ENCODE measurements at regions not wholly inside any gene's neighbourhood (a gene's known extent, or its start where the extent isn't known, plus 50 kb on each side); places are given as distances from the start of the nearest gene placed in this dataset.
A peak's percentile ranks its signal among the peaks of the same experiment; 100 is the strongest.

DNA sequence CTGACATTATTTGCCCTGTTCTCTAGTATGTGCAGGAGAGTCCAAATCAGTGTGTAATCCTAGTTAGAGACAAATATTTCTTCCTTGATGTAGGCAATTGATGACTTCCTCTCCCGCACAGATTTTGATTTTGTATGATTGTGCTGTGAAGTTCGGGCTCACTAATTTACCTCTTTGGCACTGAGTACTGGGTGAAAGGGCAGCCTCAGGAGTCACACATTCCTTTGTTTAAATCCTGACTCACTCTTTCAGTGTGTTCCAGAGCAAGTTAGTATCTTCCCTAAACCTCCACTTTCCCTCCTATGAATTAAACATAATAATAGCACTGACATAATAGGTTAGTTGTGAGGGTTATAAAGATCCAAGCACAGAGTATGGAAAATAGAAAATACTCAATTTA, 269.7 kb downstream of the ISL1 start:
- Mint-ChIP-seq H3K4me1 (peaks cover 9% of the 10 kb centered on the region; the same call in 2 of the 3 replicates), H3K27ac (peak overlapping the region; percentile 65), H3K4me3 (no peak overlapping the region), H3K27me3 (ENCODE audit: insufficient read depth, low read depth, poor library complexity) (no peaks in the 10 kb centered on the region), H3K9me3 (no peaks in the 10 kb centered on the region), H3K36me3 (ENCODE audit: low read depth) (no peaks in the 10 kb centered on the region)
- Histone ChIP-seq H4K20me1 (replicated peaks; ENCODE audit: insufficient read depth) (no peaks in the 10 kb centered on the region), H3K9me2 (ENCODE audit: insufficient read depth) (no peaks in the 10 kb centered on the region), H3K27me3 (ENCODE audit: insufficient read depth) (no peaks in the 10 kb centered on the region), H3K4me1 (ENCODE audit: insufficient read depth) (no peaks in the 10 kb centered on the region), H2AFZ (no peak overlapping the region), H3K27ac (ENCODE audit: low read depth) (no peak overlapping the region), H3K79me2 (replicated peaks; ENCODE audit: insufficient read depth) (no peaks in the 10 kb centered on the region), H3K36me3 (ENCODE audit: insufficient read depth) (no peaks in the 10 kb centered on the region), H3K4me2 (no peak overlapping the region), H3F3A (replicated peaks; ENCODE audit: low read depth) (no peaks in the 10 kb centered on the region), H3K4me3 (no peak overlapping the region)
- DNase-seq (ENCODE audit: low spot score) (no peak), ATAC-seq (peak; percentile 50; the same call in 2 of the 3 replicates)
- no peak for TF ChIP-seq CREB1 (CRISPR knock-in tag; IDR thresholded peaks at IDR 0.05; ENCODE audit: low read depth)
- TF ChIP-seq STAT1 (IDR thresholded peaks at IDR 0.05; ENCODE audit: unreplicated experiment): no peak

DNA sequence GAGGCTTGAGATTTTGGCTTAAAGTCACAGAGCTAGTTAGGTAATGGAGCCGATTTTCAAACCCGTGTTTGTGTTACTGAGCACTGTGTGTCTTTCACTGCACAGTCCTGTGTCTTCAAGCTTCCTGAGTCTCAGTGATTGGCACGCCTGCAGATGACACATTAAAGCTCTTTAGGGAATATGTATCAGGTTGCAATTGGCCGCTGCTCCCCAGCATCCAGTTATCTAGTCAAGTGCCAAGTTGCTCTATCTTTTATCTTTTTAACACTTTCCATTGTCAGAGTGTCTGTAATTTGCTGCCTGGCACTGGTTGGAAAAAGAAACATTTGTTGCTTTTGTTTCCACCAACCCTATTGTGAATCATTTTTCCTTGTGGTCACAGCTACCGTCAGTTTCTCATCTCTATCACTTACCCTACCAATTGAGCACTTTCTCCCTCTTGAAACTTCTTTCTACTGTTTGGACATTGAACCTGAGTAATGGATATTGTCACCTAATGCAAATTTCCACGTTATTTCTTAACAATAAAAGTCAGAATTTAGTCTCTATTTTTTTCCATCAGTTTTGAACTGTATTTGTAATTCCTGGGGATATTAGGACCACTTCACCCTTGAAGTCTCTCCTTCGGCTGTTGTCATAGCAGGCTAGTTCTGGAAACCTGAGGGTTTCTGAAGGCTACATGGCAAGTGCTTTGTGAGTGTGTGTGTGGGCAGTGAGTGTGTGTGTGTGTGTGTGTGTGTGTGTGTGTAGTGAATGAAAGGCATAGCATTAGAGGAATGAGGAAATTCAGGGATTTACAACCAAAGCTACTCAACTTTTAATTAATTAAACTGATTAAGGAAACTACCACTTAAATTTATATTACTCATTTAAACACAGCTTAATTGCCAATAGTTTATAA, 274.3 kb downstream of the ISL1 start:
- H3K9me3 Mint-ChIP-seq: no peaks in the 10 kb centered on the region
- no peaks in the 10 kb centered on the region for H3K4me1 ChIP-seq (ENCODE audit: insufficient read depth)

More for the DNA sequence above, 274.3 kb downstream of the ISL1 start:
- no peak for ATAC-seq
- no peak overlapping the region for H3K27ac Mint-ChIP-seq
- Histone ChIP-seq H3F3A (replicated peaks; ENCODE audit: low read depth) (no peaks in the 10 kb centered on the region), H3K27ac (ENCODE audit: low read depth) (no peak overlapping the region), H3K4me2 (no peak overlapping the region), H3K9me2 (ENCODE audit: insufficient read depth) (no peaks in the 10 kb centered on the region), H3K36me3 (ENCODE audit: insufficient read depth) (no peaks in the 10 kb centered on the region), H3K79me2 (replicated peaks; ENCODE audit: insufficient read depth) (no peaks in the 10 kb centered on the region), H4K20me1 (replicated peaks; ENCODE audit: insufficient read depth) (no peaks in the 10 kb centered on the region), H3K4me3 (no peak overlapping the region), H2AFZ (no peak overlapping the region; the same call in 1 of the 2 replicates), H3K27me3 (ENCODE audit: insufficient read depth) (no peaks in the 10 kb centered on the region)
- H3K4me1 Mint-ChIP-seq: peaks cover 9% of the 10 kb centered on the region; the same call in 2 of the 3 replicates
- H3K27me3 Mint-ChIP-seq (ENCODE audit: insufficient read depth, low read depth, poor library complexity): no peaks in the 10 kb centered on the region
- no peaks in the 10 kb centered on the region for H3K36me3 Mint-ChIP-seq (ENCODE audit: low read depth)
- H3K4me3 Mint-ChIP-seq: no peak overlapping the region; the same call in 2 of the 3 replicates
- DNase-seq (ENCODE audit: low spot score): no peak
- TF ChIP-seq, protein P1, sequence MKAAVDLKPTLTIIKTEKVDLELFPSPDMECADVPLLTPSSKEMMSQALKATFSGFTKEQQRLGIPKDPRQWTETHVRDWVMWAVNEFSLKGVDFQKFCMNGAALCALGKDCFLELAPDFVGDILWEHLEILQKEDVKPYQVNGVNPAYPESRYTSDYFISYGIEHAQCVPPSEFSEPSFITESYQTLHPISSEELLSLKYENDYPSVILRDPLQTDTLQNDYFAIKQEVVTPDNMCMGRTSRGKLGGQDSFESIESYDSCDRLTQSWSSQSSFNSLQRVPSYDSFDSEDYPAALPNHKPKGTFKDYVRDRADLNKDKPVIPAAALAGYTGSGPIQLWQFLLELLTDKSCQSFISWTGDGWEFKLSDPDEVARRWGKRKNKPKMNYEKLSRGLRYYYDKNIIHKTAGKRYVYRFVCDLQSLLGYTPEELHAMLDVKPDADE (IDR thresholded peaks at IDR 0.05): no peak
- no peak for TF ChIP-seq ZNF331 (CRISPR knock-in tag; IDR thresholded peaks at IDR 0.05; ENCODE audit: low read depth)
- TF ChIP-seq POLR2AphosphoS5 (IDR thresholded peaks at IDR 0.05; ENCODE audit: low read depth): no peak
- TF ChIP-seq NANOG (IDR thresholded peaks at IDR 0.05; ENCODE audit: borderline replicate concordance): no peak
- TF ChIP-seq EZH2 (IDR thresholded peaks at IDR 0.05; ENCODE audit: low read depth, unreplicated experiment): no peak
- TF ChIP-seq, protein P2, sequence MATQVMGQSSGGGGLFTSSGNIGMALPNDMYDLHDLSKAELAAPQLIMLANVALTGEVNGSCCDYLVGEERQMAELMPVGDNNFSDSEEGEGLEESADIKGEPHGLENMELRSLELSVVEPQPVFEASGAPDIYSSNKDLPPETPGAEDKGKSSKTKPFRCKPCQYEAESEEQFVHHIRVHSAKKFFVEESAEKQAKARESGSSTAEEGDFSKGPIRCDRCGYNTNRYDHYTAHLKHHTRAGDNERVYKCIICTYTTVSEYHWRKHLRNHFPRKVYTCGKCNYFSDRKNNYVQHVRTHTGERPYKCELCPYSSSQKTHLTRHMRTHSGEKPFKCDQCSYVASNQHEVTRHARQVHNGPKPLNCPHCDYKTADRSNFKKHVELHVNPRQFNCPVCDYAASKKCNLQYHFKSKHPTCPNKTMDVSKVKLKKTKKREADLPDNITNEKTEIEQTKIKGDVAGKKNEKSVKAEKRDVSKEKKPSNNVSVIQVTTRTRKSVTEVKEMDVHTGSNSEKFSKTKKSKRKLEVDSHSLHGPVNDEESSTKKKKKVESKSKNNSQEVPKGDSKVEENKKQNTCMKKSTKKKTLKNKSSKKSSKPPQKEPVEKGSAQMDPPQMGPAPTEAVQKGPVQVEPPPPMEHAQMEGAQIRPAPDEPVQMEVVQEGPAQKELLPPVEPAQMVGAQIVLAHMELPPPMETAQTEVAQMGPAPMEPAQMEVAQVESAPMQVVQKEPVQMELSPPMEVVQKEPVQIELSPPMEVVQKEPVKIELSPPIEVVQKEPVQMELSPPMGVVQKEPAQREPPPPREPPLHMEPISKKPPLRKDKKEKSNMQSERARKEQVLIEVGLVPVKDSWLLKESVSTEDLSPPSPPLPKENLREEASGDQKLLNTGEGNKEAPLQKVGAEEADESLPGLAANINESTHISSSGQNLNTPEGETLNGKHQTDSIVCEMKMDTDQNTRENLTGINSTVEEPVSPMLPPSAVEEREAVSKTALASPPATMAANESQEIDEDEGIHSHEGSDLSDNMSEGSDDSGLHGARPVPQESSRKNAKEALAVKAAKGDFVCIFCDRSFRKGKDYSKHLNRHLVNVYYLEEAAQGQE (IDR thresholded peaks at IDR 0.05; ENCODE audit: unreplicated experiment): no peak
- no peak for TF ChIP-seq CREB1 (CRISPR knock-in tag; IDR thresholded peaks at IDR 0.05; ENCODE audit: low read depth)
- TF ChIP-seq, protein P3, sequence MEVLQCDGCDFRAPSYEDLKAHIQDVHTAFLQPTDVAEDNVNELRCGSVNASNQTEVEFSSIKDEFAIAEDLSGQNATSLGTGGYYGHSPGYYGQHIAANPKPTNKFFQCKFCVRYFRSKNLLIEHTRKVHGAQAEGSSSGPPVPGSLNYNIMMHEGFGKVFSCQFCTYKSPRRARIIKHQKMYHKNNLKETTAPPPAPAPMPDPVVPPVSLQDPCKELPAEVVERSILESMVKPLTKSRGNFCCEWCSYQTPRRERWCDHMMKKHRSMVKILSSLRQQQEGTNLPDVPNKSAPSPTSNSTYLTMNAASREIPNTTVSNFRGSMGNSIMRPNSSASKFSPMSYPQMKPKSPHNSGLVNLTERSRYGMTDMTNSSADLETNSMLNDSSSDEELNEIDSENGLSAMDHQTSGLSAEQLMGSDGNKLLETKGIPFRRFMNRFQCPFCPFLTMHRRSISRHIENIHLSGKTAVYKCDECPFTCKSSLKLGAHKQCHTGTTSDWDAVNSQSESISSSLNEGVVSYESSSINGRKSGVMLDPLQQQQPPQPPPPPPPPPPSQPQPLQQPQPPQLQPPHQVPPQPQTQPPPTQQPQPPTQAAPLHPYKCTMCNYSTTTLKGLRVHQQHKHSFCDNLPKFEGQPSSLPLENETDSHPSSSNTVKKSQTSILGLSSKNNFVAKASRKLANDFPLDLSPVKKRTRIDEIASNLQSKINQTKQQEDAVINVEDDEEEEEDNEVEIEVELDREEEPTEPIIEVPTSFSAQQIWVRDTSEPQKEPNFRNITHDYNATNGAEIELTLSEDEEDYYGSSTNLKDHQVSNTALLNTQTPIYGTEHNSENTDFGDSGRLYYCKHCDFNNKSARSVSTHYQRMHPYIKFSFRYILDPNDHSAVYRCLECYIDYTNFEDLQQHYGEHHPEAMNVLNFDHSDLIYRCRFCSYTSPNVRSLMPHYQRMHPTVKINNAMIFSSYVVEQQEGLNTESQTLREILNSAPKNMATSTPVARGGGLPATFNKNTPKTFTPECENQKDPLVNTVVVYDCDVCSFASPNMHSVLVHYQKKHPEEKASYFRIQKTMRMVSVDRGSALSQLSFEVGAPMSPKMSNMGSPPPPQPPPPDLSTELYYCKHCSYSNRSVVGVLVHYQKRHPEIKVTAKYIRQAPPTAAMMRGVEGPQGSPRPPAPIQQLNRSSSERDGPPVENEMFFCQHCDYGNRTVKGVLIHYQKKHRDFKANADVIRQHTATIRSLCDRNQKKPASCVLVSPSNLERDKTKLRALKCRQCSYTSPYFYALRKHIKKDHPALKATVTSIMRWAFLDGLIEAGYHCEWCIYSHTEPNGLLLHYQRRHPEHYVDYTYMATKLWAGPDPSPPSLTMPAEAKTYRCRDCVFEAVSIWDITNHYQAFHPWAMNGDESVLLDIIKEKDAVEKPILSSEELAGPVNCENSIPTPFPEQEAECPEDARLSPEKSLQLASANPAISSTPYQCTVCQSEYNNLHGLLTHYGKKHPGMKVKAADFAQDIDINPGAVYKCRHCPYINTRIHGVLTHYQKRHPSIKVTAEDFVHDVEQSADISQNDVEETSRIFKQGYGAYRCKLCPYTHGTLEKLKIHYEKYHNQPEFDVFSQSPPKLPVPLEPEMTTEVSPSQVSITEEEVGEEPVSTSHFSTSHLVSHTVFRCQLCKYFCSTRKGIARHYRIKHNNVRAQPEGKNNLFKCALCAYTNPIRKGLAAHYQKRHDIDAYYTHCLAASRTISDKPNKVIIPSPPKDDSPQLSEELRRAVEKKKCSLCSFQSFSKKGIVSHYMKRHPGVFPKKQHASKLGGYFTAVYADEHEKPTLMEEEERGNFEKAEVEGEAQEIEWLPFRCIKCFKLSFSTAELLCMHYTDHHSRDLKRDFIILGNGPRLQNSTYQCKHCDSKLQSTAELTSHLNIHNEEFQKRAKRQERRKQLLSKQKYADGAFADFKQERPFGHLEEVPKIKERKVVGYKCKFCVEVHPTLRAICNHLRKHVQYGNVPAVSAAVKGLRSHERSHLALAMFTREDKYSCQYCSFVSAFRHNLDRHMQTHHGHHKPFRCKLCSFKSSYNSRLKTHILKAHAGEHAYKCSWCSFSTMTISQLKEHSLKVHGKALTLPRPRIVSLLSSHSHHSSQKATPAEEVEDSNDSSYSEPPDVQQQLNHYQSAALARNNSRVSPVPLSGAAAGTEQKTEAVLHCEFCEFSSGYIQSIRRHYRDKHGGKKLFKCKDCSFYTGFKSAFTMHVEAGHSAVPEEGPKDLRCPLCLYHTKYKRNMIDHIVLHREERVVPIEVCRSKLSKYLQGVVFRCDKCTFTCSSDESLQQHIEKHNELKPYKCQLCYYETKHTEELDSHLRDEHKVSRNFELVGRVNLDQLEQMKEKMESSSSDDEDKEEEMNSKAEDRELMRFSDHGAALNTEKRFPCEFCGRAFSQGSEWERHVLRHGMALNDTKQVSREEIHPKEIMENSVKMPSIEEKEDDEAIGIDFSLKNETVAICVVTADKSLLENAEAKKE (CRISPR knock-in tag; IDR thresholded peaks at IDR 0.05): no peak
- no peak for TF ChIP-seq JUNB (IDR thresholded peaks at IDR 0.05; ENCODE audit: unreplicated experiment)
